Suprapubic skin (tissue), 4 donors: ENCODE measurements at regions not wholly inside any gene's neighbourhood (a gene's known extent, or its start where the extent isn't known, plus 50 kb on each side); places are given as distances from the start of the nearest gene placed in this dataset.

ENCODE experiments used
- DNase-seq, 2 donors: peaks; one replicate each; pipeline ENCODE4 v3.0.0-alpha.2; 2019; ENCODE audit warnings: low spot score in 2 of 2
- H3K27ac ChIP-seq: fragments of 200-600 bp; sonication (generic); one replicate; pipeline ENCODE4 v1.5.1; 2019
- H3K27me3 ChIP-seq: fragments of 200-600 bp; sonication (generic); one replicate; pipeline ENCODE4 v1.5.1; 2019
- H3K36me3 ChIP-seq: fragments of 200-600 bp; sonication (generic); one replicate; pipeline ENCODE4 v1.5.1; 2019
- H3K4me1 ChIP-seq: fragments of 200-600 bp; sonication (generic); one replicate; pipeline ENCODE4 v1.5.1; 2019
- H3K4me3 ChIP-seq: fragments of 200-600 bp; sonication (generic); one replicate; pipeline ENCODE4 v1.5.1; 2019; ENCODE audit warnings: mild to moderate bottlenecking
- H3K9me3 ChIP-seq: fragments of 200-600 bp; sonication (generic); one replicate; pipeline ENCODE4 v1.5.1; 2019
- EP300 ChIP-seq: sonication (generic); formaldehyde crosslinking; IDR thresholded peaks from one replicate; pipeline ENCODE4 v1.6.1; 2017; ENCODE audit warnings: antibody characterized with exemption
- POLR2A ChIP-seq, 2 donors: fragments of 450-650 bp; IDR thresholded peaks; one replicate each; pipeline ENCODE4 v1.6.1; 2017; ENCODE audit warnings: antibody characterized with exemption in 2 of 2, mild to moderate bottlenecking in 2 of 2, moderate library complexity in 2 of 2
- POLR2AphosphoS5 ChIP-seq, 3 donors: sonication (generic); formaldehyde crosslinking; IDR thresholded peaks; one replicate each; pipeline ENCODE4 v1.6.1; 2017; ENCODE audit warnings: antibody characterized with exemption in 3 of 3
- WGBS: methylation state at CpG from one replicate; pipeline ENCODE4 v1.1.5; 2018; 5-methylcytosine and 5-hydroxymethylcytosine counted together
- TF ChIP-seq, protein P1 (sequence below), 2 donors: fragments of 200-600 bp in 1 of 2; fragments of 450-650 bp in 1 of 2; sonication (generic) in 1 of 2; IDR thresholded peaks; one replicate each; pipeline ENCODE4 v1.5.1; 2016 to 2019; ENCODE audit warnings: antibody characterized with exemption in 2 of 2, mild to moderate bottlenecking in 1 of 2, moderate library complexity in 1 of 2

DNA sequence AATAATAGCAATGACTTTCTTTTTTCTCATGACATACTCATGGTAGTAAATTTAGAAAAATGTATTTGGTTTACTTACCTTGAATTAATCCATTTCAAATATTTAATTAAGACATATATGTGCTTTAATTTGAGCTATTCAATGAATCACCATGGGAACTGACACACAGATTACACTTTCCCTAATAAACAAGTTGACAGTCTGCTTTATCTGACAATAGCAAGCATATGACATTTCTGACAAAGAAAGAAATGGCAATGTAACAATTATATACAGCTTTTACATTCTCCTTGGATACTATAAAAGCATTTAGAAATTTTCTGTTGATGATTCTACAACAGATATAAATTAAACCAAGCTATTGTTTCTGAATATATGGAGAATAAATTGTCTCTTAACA lies 382.5 kb downstream of the CYLC2 start:
- Histone ChIP-seq H3K27ac (no peak overlapping the region), H3K9me3 (no peaks in the 10 kb centered on the region), H3K36me3 (no peaks in the 10 kb centered on the region), H3K4me1 (no peaks in the 10 kb centered on the region), H3K27me3 (no peaks in the 10 kb centered on the region), H3K4me3 (no peak overlapping the region)
- TF ChIP-seq POLR2A (IDR thresholded peaks at IDR 0.05) (no peak), POLR2AphosphoS5 (IDR thresholded peaks at IDR 0.05) (no peak), EP300 (no peak)
- TF ChIP-seq, protein P1, sequence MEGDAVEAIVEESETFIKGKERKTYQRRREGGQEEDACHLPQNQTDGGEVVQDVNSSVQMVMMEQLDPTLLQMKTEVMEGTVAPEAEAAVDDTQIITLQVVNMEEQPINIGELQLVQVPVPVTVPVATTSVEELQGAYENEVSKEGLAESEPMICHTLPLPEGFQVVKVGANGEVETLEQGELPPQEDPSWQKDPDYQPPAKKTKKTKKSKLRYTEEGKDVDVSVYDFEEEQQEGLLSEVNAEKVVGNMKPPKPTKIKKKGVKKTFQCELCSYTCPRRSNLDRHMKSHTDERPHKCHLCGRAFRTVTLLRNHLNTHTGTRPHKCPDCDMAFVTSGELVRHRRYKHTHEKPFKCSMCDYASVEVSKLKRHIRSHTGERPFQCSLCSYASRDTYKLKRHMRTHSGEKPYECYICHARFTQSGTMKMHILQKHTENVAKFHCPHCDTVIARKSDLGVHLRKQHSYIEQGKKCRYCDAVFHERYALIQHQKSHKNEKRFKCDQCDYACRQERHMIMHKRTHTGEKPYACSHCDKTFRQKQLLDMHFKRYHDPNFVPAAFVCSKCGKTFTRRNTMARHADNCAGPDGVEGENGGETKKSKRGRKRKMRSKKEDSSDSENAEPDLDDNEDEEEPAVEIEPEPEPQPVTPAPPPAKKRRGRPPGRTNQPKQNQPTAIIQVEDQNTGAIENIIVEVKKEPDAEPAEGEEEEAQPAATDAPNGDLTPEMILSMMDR (IDR thresholded peaks at IDR 0.05): no peak
- DNase-seq: no peak

DNA sequence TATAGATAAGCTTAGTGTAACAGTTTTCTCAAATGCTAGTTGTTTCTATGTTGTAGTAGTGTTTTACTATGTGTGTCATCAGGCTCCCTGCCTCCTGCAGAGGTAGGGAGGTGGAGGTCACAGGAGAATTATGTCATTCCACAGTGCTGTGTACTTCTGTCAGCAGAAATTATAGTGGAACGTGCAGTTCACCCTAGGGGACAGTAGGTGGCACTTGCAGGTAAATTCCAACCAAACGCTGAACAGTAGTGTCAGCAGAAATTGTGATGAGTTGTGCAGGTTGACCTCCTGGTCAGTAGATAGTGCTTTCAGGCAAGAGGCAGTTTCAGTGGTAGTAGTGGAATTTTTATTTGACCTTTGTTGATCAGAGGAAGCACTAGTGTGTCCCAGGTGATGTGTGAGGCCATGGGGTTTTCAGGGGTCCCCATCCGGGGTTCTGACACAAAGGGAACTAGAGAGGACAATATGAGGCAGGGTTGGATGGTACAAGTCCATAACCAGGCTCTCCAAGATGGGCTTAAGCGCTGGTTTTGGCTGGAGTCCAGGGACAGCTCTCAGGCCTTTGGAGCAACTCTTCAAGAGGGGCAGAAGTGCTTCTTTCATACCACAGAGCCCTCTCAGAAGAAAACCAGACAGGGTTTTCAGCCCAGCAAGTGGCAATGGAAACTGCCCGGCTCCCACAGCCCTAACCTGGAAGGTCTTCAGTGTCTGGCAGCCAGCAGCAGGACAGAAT lies 402.9 kb downstream of the CYLC2 start:
- Histone ChIP-seq H3K4me3 (no peak overlapping the region), H3K9me3 (no peaks in the 10 kb centered on the region), H3K27me3 (no peaks in the 10 kb centered on the region), H3K36me3 (no peaks in the 10 kb centered on the region), H3K4me1 (no peaks in the 10 kb centered on the region), H3K27ac (no peak overlapping the region)
- no peak for TF ChIP-seq EP300
- TF ChIP-seq, protein P1 (IDR thresholded peaks at IDR 0.05): peak in 1 of 2 donors; percentile 29
- no peak for DNase-seq
- 43% methylated on average over 5 of the region's 5 CpGs for WGBS

DNA sequence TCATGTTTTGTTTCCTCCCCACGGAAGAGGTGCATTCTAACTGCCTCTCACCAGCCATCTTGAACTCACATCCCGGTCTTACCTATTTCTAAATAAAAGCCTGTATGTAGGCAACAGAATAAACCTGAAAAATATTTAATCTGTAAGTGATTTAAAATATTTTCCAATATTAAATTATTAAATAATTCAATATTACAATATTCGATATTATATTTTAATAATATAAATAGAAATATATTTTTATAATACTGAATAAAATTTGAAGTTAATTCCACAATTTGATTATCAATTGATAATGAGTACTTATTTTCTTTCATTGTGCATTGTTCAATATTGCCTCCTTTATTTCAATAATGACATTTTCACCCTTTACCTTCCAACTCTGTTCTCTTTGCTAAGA lies 404.4 kb downstream of the CYLC2 start:
- no peak overlapping the region for H3K27ac ChIP-seq
- TF ChIP-seq POLR2A (IDR thresholded peaks at IDR 0.05) (no peak), EP300 (no peak), POLR2AphosphoS5 (IDR thresholded peaks at IDR 0.05) (no peak)
- TF ChIP-seq, protein P1 (IDR thresholded peaks at IDR 0.05): no peak
- WGBS: 91% methylated on average over 3 of the region's 3 CpGs
- no peak for DNase-seq
- H3K4me3 ChIP-seq: no peak overlapping the region
- H3K9me3 ChIP-seq: no peaks in the 10 kb centered on the region
- no peaks in the 10 kb centered on the region for H3K4me1 ChIP-seq
- H3K27me3 ChIP-seq: no peaks in the 10 kb centered on the region
- H3K36me3 ChIP-seq: no peaks in the 10 kb centered on the region

DNA sequence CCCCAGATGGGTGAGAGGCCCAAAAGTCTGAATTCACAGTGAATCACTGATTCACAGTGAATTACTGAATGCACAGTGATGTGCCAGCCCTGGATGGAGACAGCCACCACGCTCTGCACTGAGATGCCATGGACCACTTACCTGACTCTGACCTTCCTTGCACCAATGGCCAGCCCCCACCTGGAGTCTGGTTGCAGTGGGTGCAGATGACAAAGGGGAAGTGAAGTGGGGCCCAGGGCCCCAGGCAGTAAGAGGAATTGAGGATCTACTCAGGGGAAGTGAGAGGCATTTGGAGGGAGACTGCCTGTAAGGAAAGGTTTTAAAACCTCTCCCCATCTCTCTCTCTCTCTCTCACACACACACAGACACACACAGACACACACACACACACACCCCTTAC lies 412.1 kb downstream of the CYLC2 start:
- H3K36me3 ChIP-seq: no peaks in the 10 kb centered on the region
- H3K4me1 ChIP-seq: no peaks in the 10 kb centered on the region
- H3K27me3 ChIP-seq: no peaks in the 10 kb centered on the region
- TF ChIP-seq EP300 (no peak), POLR2A (IDR thresholded peaks at IDR 0.05) (no peak), POLR2AphosphoS5 (IDR thresholded peaks at IDR 0.05) (no peak)
- TF ChIP-seq, protein P1 (IDR thresholded peaks at IDR 0.05): no peak
- H3K9me3 ChIP-seq: no peaks in the 10 kb centered on the region
- 75% methylated on average over 1 of the region's 1 CpG for WGBS
- DNase-seq: no peak
- no peak overlapping the region for H3K27ac ChIP-seq
- H3K4me3 ChIP-seq: no peak overlapping the region

DNA sequence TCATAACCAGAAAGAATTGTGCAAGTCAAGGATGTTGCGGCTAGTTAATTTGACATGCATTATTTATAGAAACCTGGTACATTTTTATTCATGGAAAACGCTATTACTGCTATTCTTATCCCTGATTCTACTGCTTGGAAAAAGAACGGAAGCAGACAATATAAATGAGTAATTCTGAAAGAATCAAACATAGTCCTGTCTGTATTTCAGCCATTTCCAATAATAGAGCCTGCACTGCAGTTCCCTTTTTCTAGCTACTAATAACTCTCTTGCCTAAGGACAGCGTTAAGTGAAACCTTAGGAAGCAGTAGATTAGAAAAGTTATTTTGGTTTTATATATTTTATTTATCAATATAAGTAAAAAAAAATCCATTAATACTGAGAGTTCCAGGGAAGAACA lies 414.9 kb downstream of the CYLC2 start:
- no peaks in the 10 kb centered on the region for H3K36me3 ChIP-seq
- H3K4me1 ChIP-seq: no peaks in the 10 kb centered on the region
- no peak overlapping the region for H3K4me3 ChIP-seq
- TF ChIP-seq POLR2A (IDR thresholded peaks at IDR 0.05) (no peak), EP300 (no peak), POLR2AphosphoS5 (IDR thresholded peaks at IDR 0.05) (no peak)
- TF ChIP-seq, protein P1 (IDR thresholded peaks at IDR 0.05): no peak
- H3K9me3 ChIP-seq: no peaks in the 10 kb centered on the region
- H3K27ac ChIP-seq: no peak overlapping the region
- 65% methylated on average over 4 of the region's 4 CpGs for WGBS
- no peaks in the 10 kb centered on the region for H3K27me3 ChIP-seq
- DNase-seq: no peak
